ENCODE measurements at regions not wholly inside any gene's neighbourhood (a gene's known extent, or its start where the extent isn't known, plus 50 kb on each side); places are given as distances from the start of the nearest gene placed in this dataset.
A peak's percentile ranks its signal among the peaks of the same experiment; 100 is the strongest.

GRCh38 chr11:96486890-96487611, 97.2 kb downstream of the JRKL start (continued):
- TF ChIP-seq CUX1 (CRISPR knock-in tag; IDR thresholded peaks at IDR 0.05) (no peak), CC2D1A (IDR thresholded peaks at IDR 0.05) (no peak), JUND (IDR thresholded peaks at IDR 0.05; ENCODE audit: borderline replicate concordance, low read depth, low read length) (0 out of 2 replicates have a peak, but pooled peaks have one; percentile 22), JUND (tag; IDR thresholded peaks at IDR 0.05; ENCODE audit: borderline replicate concordance, low read depth, low read length) (0 out of 3 replicates have a peak, but pooled peaks have one; percentile 10), OTX1 (CRISPR knock-in tag; IDR thresholded peaks at IDR 0.05) (no peak), MBD2 (IDR thresholded peaks at IDR 0.05; ENCODE audit: borderline replicate concordance, low read depth) (no peak), C11orf30 (IDR thresholded peaks at IDR 0.05; ENCODE audit: low read depth) (peak; percentile 44), ZNF263 (CRISPR knock-in tag; IDR thresholded peaks at IDR 0.05; ENCODE audit: borderline replicate concordance) (no peak), MAZ (CRISPR knock-in tag; conservative IDR thresholded peaks at IDR 0.05 in 1 of 2, IDR thresholded peaks at IDR 0.05 in 1 of 2) (peak in 1 of 2 experiments; percentile 68; a peak in 2 of 4 replicates), RBM34 (IDR thresholded peaks at IDR 0.05; ENCODE audit: borderline replicate concordance, insufficient read depth, low read length) (no peak), ZNF282 (CRISPR knock-in tag; IDR thresholded peaks at IDR 0.05) (no peak), POLR2A (conservative IDR thresholded peaks at IDR 0.05) (peak; percentile 51), ARNT (IDR thresholded peaks at IDR 0.05) (no peak), POU5F1 (IDR thresholded peaks at IDR 0.05; ENCODE audit: borderline replicate concordance, low read depth, low read length, partially characterized antibody) (no peak), ZNF253 (CRISPR knock-in tag; conservative IDR thresholded peaks at IDR 0.05) (no peak), POLR2B (IDR thresholded peaks at IDR 0.05; ENCODE audit: low read depth, partially characterized antibody) (peak; percentile 50), ZFP1 (CRISPR knock-in tag; IDR thresholded peaks at IDR 0.05) (no peak), MNT (conservative IDR thresholded peaks at IDR 0.05) (peak in 1 of 2 experiments; percentile 38; a peak in 1 of 4 replicates), FOXK2 (conservative IDR thresholded peaks at IDR 0.05 in 1 of 2, IDR thresholded peaks at IDR 0.05 in 1 of 2; ENCODE audit: low read depth in 2 of 2) (peak; percentile 92 to 95), SP2 (IDR thresholded peaks at IDR 0.05; ENCODE audit: extremely low read depth, low read depth, low read length, poor library complexity, severe bottlenecking) (no peak), FOXA1 (IDR thresholded peaks at IDR 0.05; ENCODE audit: borderline replicate concordance) (peak; percentile 48; the same call in 1 of the 2 replicates), EP400 (IDR thresholded peaks at IDR 0.05) (0 out of 2 replicates have a peak, but pooled peaks have one; percentile 34), FUS (optimal IDR thresholded peaks at IDR 0.05; ENCODE audit: low read depth, low read length) (no peak), ZBTB17 (CRISPR knock-in tag; IDR thresholded peaks at IDR 0.05) (no peak)

Data from K562 (cell line).